Vagina (tissue), 2 donors: ENCODE measurements at regions not wholly inside any gene's neighbourhood (a gene's known extent, or its start where the extent isn't known, plus 50 kb on each side); places are given as distances from the start of the nearest gene placed in this dataset.

Experiments used
- CTCF ChIP-seq, 3 experiments: fragments of 450-650 bp in 2 of 3; fragments of 200-600 bp in 1 of 3; sonication (generic) in 1 of 3; IDR thresholded peaks; one replicate each; pipeline ENCODE4 v1.5.1; 2017 to 2019; ENCODE audit warnings: antibody characterized with exemption in 3 of 3, mild to moderate bottlenecking in 2 of 3, moderate library complexity in 2 of 3
- POLR2AphosphoS5 ChIP-seq, 2 donors: sonication (generic); formaldehyde crosslinking; IDR thresholded peaks; one replicate each; pipeline ENCODE4 v1.9.0; 2017; ENCODE audit warnings: antibody characterized with exemption in 2 of 2, mild to moderate bottlenecking in 2 of 2, low read depth in 1 of 2; ENCODE audit not compliant: insufficient read depth in 1 of 2

GRCh38 chr6:146985111-146985510 is 219.1 kb upstream of the STXBP5 start:
- TF ChIP-seq CTCF (IDR thresholded peaks at IDR 0.05) (no peak), POLR2AphosphoS5 (IDR thresholded peaks at IDR 0.05; ENCODE audit: insufficient read depth in 1 of 2, low read depth in 1 of 2) (no peak)
